ENCODE measurements at regions not wholly inside any gene's neighbourhood (a gene's known extent, or its start where the extent isn't known, plus 50 kb on each side); places are given as distances from the start of the nearest gene placed in this dataset.

DNA sequence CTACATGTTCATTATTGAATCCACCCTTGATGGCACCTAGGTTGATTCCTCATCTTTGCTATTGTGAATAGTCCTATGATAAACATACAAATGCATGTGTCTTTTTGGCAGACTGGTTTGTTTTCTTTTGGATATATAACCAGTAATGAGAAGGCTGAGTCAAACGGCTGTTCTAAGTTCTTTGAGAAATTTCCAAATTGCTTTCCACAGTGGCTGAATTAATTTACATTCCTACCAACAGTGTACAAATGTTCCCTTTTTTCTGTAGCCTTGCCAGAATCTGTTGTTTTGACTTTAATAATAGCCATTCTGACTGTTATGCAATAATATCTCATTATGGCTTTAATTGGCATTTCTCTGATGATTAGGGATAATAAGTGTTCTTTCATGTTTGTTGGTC, 184.9 kb downstream of the CASP12 start:
- H3K36me3 ChIP-seq: no peaks in the 10 kb centered on the region
- TF ChIP-seq, protein P1, sequence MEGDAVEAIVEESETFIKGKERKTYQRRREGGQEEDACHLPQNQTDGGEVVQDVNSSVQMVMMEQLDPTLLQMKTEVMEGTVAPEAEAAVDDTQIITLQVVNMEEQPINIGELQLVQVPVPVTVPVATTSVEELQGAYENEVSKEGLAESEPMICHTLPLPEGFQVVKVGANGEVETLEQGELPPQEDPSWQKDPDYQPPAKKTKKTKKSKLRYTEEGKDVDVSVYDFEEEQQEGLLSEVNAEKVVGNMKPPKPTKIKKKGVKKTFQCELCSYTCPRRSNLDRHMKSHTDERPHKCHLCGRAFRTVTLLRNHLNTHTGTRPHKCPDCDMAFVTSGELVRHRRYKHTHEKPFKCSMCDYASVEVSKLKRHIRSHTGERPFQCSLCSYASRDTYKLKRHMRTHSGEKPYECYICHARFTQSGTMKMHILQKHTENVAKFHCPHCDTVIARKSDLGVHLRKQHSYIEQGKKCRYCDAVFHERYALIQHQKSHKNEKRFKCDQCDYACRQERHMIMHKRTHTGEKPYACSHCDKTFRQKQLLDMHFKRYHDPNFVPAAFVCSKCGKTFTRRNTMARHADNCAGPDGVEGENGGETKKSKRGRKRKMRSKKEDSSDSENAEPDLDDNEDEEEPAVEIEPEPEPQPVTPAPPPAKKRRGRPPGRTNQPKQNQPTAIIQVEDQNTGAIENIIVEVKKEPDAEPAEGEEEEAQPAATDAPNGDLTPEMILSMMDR (IDR thresholded peaks at IDR 0.05): no peak
- TF ChIP-seq POLR2A (IDR thresholded peaks at IDR 0.05): no peak
- WGBS, 4 donors: 42 to 59% (median 48%) methylated on average over 1 of the region's 1 CpG
- peaks cover 0 to 7% (median 0%) of the 10 kb centered on the region in 12 donors for H3K4me1 ChIP-seq
- no peaks in the 10 kb centered on the region for H3K9me3 ChIP-seq
- intact Hi-C loops (cut with DNase I): no loop called here
- ATAC-seq (no peak), DNase-seq (no peak)
- H3K4me3 ChIP-seq: no peak overlapping the region
- no peak overlapping the region for H3K27ac ChIP-seq
- no peaks in the 10 kb centered on the region for H3K27me3 ChIP-seq

- peak overlapping the region in 3 of 12 donors; percentile 11 to 85 (median 13) for H3K27ac ChIP-seq
- WGBS, 4 donors: 66 to 72% (median 70%) methylated on average over 4 of the region's 4 CpGs
- H3K9me3 ChIP-seq: no peaks in the 10 kb centered on the region
- peak in 4 of 5 donors; percentile 25 to 35 (median 28) for DNase-seq
- intact Hi-C loops (cut with DNase I): no loop called here
- no peaks in the 10 kb centered on the region for H3K27me3 ChIP-seq
- H3K36me3 ChIP-seq: no peaks in the 10 kb centered on the region
- TF ChIP-seq, protein P1 (IDR thresholded peaks at IDR 0.05): no peak
- no peak for TF ChIP-seq POLR2A (IDR thresholded peaks at IDR 0.05)
- peaks cover 0 to 43% (median 3%) of the 10 kb centered on the region in 12 donors for H3K4me1 ChIP-seq
- H3K4me3 ChIP-seq: peak overlapping the region in 1 of 12 donors; percentile 31
- ATAC-seq: peak; percentile 71 to 88 (median 79)
These were observed 192.6 kb downstream of the CASP12 start for GRCh38 chr11:104705490-104706190.

DNA sequence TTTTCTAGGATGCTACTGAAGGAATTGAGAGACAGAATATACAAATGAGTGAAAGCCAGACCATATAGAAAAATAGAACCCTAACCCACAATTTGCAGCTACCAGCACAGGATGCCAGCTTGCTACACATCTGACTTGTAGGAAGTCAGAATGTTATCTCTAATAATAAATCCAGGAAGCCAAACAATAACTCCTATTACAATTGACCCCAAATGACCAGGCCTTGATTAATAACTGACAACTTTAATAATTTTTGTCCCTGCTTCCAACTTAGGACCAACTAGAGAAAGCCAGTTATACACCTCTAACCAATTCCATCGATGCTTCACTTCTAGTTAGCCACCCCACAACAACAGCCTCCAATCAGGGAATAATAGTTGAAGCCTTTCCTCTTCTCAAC, 193.4 kb downstream of the CASP12 start:
- Histone ChIP-seq H3K27me3 (no peaks in the 10 kb centered on the region), H3K4me3 (no peak overlapping the region), H3K9me3 (no peaks in the 10 kb centered on the region), H3K4me1 (peaks cover 0 to 48% (median 3%) of the 10 kb centered on the region in 12 donors), H3K36me3 (no peaks in the 10 kb centered on the region), H3K27ac (peak overlapping the region in 1 of 12 donors; percentile 85)
- 65 to 88% (median 76%) methylated on average over 1 of the region's 1 CpG for WGBS, 4 donors
- no peak for TF ChIP-seq POLR2A (IDR thresholded peaks at IDR 0.05)
- TF ChIP-seq, protein P1 (IDR thresholded peaks at IDR 0.05): no peak
- DNase-seq (no peak), ATAC-seq (no peak)
- intact Hi-C loops (cut with DNase I): no loop called here

GRCh38 chr11:104704146-104704830, 194.0 kb downstream of the CASP12 start:
- DNase-seq (no peak), ATAC-seq (no peak)
- Histone ChIP-seq H3K27me3 (no peaks in the 10 kb centered on the region), H3K27ac (peak overlapping the region in 1 of 12 donors; percentile 85), H3K9me3 (no peaks in the 10 kb centered on the region), H3K4me1 (peaks cover 0 to 42% (median 3%) of the 10 kb centered on the region in 12 donors), H3K4me3 (no peak overlapping the region), H3K36me3 (no peaks in the 10 kb centered on the region)
- intact Hi-C loops (cut with DNase I): no loop called here
- no peak for TF ChIP-seq POLR2A (IDR thresholded peaks at IDR 0.05)
- TF ChIP-seq, protein P1 (IDR thresholded peaks at IDR 0.05): no peak
- WGBS, 4 donors: 89 to 94% (median 94%) methylated on average over 2 of the region's 2 CpGs
